ENCODE measurements at regions not wholly inside any gene's neighbourhood (a gene's known extent, or its start where the extent isn't known, plus 50 kb on each side); places are given as distances from the start of the nearest gene placed in this dataset.

- ChIA-PET CTCF (interaction anchor here (0.7 kb wide), 1 partner anchor 37 kb away, joined by 3 read pairs; no protein-coding TSS in a partner anchor), POLR2A (ENCODE audit: unreplicated experiment) (interaction anchor here (0.6 kb wide), 1 partner anchor 25 kb away, joined by 4 read pairs; no protein-coding TSS in a partner anchor)
- no peaks in the 10 kb centered on the region for H3K36me3 ChIP-seq (ENCODE audit: control insufficient read depth, insufficient read depth, low read length)
- 40% methylated on average over 1 of the region's 4 CpGs; no CpG with 5 or more reads in 1 of the 2 experiments for WGBS, 2 experiments (ENCODE audit: extremely low coverage in 2 of 2, insufficient read length in 1 of 2)
- H3K18ac ChIP-seq (ENCODE audit: low read depth, low read length): no peak overlapping the region
- dilution Hi-C loops (cut with HindIII; ENCODE audit: low sequenced_read_pairs, unreplicated experiment): no loop called here
- H3K4me2 ChIP-seq (ENCODE audit: low read depth, low read length): no peak overlapping the region
- no peak for ATAC-seq (ENCODE audit: low read depth)
- H4K8ac ChIP-seq (ENCODE audit: low read depth in 2 of 2, low read length in 2 of 2): no peak overlapping the region
- intact Hi-C loops (cut with micrococcal nuclease): no loop called here
- no peak overlapping the region for H2BK15ac ChIP-seq (ENCODE audit: low read depth, low read length)
- H3K9me1 ChIP-seq (ENCODE audit: insufficient read depth, low read length): no peaks in the 10 kb centered on the region
- in situ Hi-C loops (cut with MboI; ENCODE audit: low sequenced_read_pairs): no loop called here
- H3K4me1 ChIP-seq (ENCODE audit: control insufficient read depth, insufficient read depth, low read length): no peaks in the 10 kb centered on the region
- no peak for DNase-seq
- no peak overlapping the region for H4K5ac ChIP-seq (ENCODE audit: low read depth, low read length)
- H2AK9ac ChIP-seq (replicated peaks; ENCODE audit: low read depth, low read length, poor library complexity): no peak overlapping the region
- no peaks in the 10 kb centered on the region for H4K20me1 ChIP-seq (ENCODE audit: insufficient read depth, low read length)
- no peak overlapping the region for H3K4ac ChIP-seq (ENCODE audit: low read depth, low read length)
- no peak overlapping the region for H3K9ac ChIP-seq (ENCODE audit: low read depth, low read length)
- H4K91ac ChIP-seq (ENCODE audit: insufficient read depth, low read depth, low read length): no peak overlapping the region
- no peaks in the 10 kb centered on the region for H3K9me3 ChIP-seq (ENCODE audit: control insufficient read depth, insufficient read depth, low read length)
- no peaks in the 10 kb centered on the region for H3K27me3 ChIP-seq (ENCODE audit: control insufficient read depth, insufficient read depth, low read length)
- H2BK120ac ChIP-seq (ENCODE audit: low read depth, low read length): no peak overlapping the region
- H2AK5ac ChIP-seq (ENCODE audit: low read depth, low read length): no peak overlapping the region
- BruUV-seq (replicated peaks): no TSS peak
- H3K79me1 ChIP-seq (ENCODE audit: low read depth in 1 of 2, low read length in 2 of 2): no peaks in the 10 kb centered on the region
- H3K56ac ChIP-seq (ENCODE audit: extremely low read depth, insufficient read depth, low read length): no peak overlapping the region
- no peak overlapping the region for H3K27ac ChIP-seq (ENCODE audit: insufficient read depth, low read length)
- no peak overlapping the region for H2BK5ac ChIP-seq (ENCODE audit: low read depth, low read length, poor library complexity, severe bottlenecking)
- H3K14ac ChIP-seq (replicated peaks; ENCODE audit: low read depth, low read length): no peak overlapping the region
- H3K23ac ChIP-seq (ENCODE audit: low read depth, low read length): no peak overlapping the region
- TF ChIP-seq MXI1 (IDR thresholded peaks at IDR 0.05; ENCODE audit: borderline replicate concordance, low read depth, low read length) (no peak), POLR2A (IDR thresholded peaks at IDR 0.05; ENCODE audit: low read depth, low read length) (no peak)
- TF ChIP-seq, protein P1, sequence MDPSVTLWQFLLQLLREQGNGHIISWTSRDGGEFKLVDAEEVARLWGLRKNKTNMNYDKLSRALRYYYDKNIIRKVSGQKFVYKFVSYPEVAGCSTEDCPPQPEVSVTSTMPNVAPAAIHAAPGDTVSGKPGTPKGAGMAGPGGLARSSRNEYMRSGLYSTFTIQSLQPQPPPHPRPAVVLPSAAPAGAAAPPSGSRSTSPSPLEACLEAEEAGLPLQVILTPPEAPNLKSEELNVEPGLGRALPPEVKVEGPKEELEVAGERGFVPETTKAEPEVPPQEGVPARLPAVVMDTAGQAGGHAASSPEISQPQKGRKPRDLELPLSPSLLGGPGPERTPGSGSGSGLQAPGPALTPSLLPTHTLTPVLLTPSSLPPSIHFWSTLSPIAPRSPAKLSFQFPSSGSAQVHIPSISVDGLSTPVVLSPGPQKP (IDR thresholded peaks at IDR 0.05; ENCODE audit: borderline replicate concordance, low read depth, low read length): no peak
- H2AFZ ChIP-seq (replicated peaks; ENCODE audit: low read length, poor library complexity): no peak overlapping the region
- H2BK20ac ChIP-seq (ENCODE audit: low read depth, low read length): no peak overlapping the region
- no peak overlapping the region for H3K4me3 ChIP-seq (ENCODE audit: insufficient read depth, low read depth, low read length)
These were observed 134.9 kb upstream of the ZBTB20 start for GRCh38 chr3:115281697-115282675.
